ENCODE measurements at regions not wholly inside any gene's neighbourhood (a gene's known extent, or its start where the extent isn't known, plus 50 kb on each side); places are given as distances from the start of the nearest gene placed in this dataset.

GRCh38 chr21:35202431-35202830 is 153.3 kb upstream of the RUNX1 start:
- TF ChIP-seq CTCF (IDR thresholded peaks at IDR 0.05; ENCODE audit: low read length) (no peak), EZH2phosphoT487 (IDR thresholded peaks at IDR 0.05; ENCODE audit: low read length) (no peak)
